GM12865 (cell line): ENCODE measurements at regions not wholly inside any gene's neighbourhood (a gene's known extent, or its start where the extent isn't known, plus 50 kb on each side); places are given as distances from the start of the nearest gene placed in this dataset.

ENCODE experiments used
- DNase-seq: peaks from one replicate; pipeline ENCODE4 v3.0.0; 2010; ENCODE audit warnings: low read depth
- H3K4me3 ChIP-seq: 2 replicates; pipeline ENCODE4 v1.5.1; 2011; ENCODE audit warnings: mild to moderate bottlenecking, low read depth, low read length, control low read depth
- CTCF ChIP-seq: IDR thresholded peaks from 2 replicates; pipeline ENCODE4 v1.5.1; 2011; ENCODE audit warnings: low read length, control low read depth, low read depth, inconsistent platforms; ENCODE audit not compliant: insufficient read depth; ENCODE audit errors: missing control alignments

- peak; percentile 80 for DNase-seq
- TF ChIP-seq CTCF, result peak; percentile 20
- H3K4me3 ChIP-seq, result no peak overlapping the region
Observed at GRCh38 chr2:12050396-12050795, 304.0 kb downstream of the LPIN1 start.

- no peak for DNase-seq
- no peak for TF ChIP-seq CTCF
Observed at GRCh38 chr2:12051831-12052230, 305.4 kb downstream of the LPIN1 start.

GRCh38 chr2:12052796-12053195, 306.4 kb downstream of the LPIN1 start:
- H3K4me3 ChIP-seq, result no peak overlapping the region
- no peak for DNase-seq
- TF ChIP-seq CTCF, result no peak

More at GRCh38 chr2:12051831-12052230, 305.4 kb downstream of the LPIN1 start:
- no peak overlapping the region for H3K4me3 ChIP-seq

GRCh38 chr2:12054956-12055618, 308.7 kb downstream of the LPIN1 start:
- no peak overlapping the region for H3K4me3 ChIP-seq
- no peak for TF ChIP-seq CTCF
- DNase-seq, result no peak

- DNase-seq, result peak; percentile 90
Observed at GRCh38 chr2:12057436-12058166, 311.2 kb downstream of the LPIN1 start.

GRCh38 chr2:12059616-12060441, 313.4 kb downstream of the LPIN1 start:
- TF ChIP-seq CTCF, result no peak
- no peak for DNase-seq
- H3K4me3 ChIP-seq, result no peak overlapping the region

More at GRCh38 chr2:12057436-12058166, 311.2 kb downstream of the LPIN1 start:
- no peak overlapping the region for H3K4me3 ChIP-seq
- TF ChIP-seq CTCF, result no peak
